ENCODE measurements at regions not wholly inside any gene's neighbourhood (a gene's known extent, or its start where the extent isn't known, plus 50 kb on each side); places are given as distances from the start of the nearest gene placed in this dataset.

GRCh38 chr13:78753435-78753834 lies 94.5 kb upstream of the OBI1 start:
- in situ Hi-C loops (cut with HindIII; ENCODE audit: low sequenced_read_pairs), result no loop called here
- no peak for TF ChIP-seq CTCF (IDR thresholded peaks at IDR 0.05; ENCODE audit: low read depth, low read length)
- no peak for DNase-seq (ENCODE audit: low read depth, low spot score)
- H3K4me3 ChIP-seq (ENCODE audit: low read depth, low read length), result no peak overlapping the region

- in situ Hi-C loops (cut with HindIII; ENCODE audit: low sequenced_read_pairs), result no loop called here
- DNase-seq (ENCODE audit: low read depth, low spot score), result no peak
- no peak overlapping the region for H3K4me3 ChIP-seq (ENCODE audit: low read depth, low read length)
- no peak for TF ChIP-seq CTCF (IDR thresholded peaks at IDR 0.05; ENCODE audit: low read depth, low read length)
These were observed 91.8 kb upstream of the OBI1 start for GRCh38 chr13:78750735-78751134.

GRCh38 chr13:78743973-78744372 lies 85.0 kb upstream of the OBI1 start:
- no peak for DNase-seq (ENCODE audit: low read depth, low spot score)
- in situ Hi-C loops (cut with HindIII; ENCODE audit: low sequenced_read_pairs), result no loop called here
- no peak for TF ChIP-seq CTCF (IDR thresholded peaks at IDR 0.05; ENCODE audit: low read depth, low read length)
- H3K4me3 ChIP-seq (ENCODE audit: low read depth, low read length), result no peak overlapping the region

GRCh38 chr13:78742659-78743058 lies 83.7 kb upstream of the OBI1 start:
- no peak for DNase-seq (ENCODE audit: low read depth, low spot score)
- in situ Hi-C loops (cut with HindIII; ENCODE audit: low sequenced_read_pairs), result no loop called here
- TF ChIP-seq CTCF (IDR thresholded peaks at IDR 0.05; ENCODE audit: low read depth, low read length), result no peak
- no peak overlapping the region for H3K4me3 ChIP-seq (ENCODE audit: low read depth, low read length)

- in situ Hi-C loops (cut with HindIII; ENCODE audit: low sequenced_read_pairs), result no loop called here
- no peak for DNase-seq (ENCODE audit: low read depth, low spot score)
- no peak for TF ChIP-seq CTCF (IDR thresholded peaks at IDR 0.05; ENCODE audit: low read depth, low read length)
- no peak overlapping the region for H3K4me3 ChIP-seq (ENCODE audit: low read depth, low read length)
These were observed 77.2 kb upstream of the OBI1 start for GRCh38 chr13:78736142-78736541.

- in situ Hi-C loops (cut with HindIII; ENCODE audit: low sequenced_read_pairs), result no loop called here
These were observed 73.6 kb upstream of the OBI1 start for GRCh38 chr13:78732445-78733017.

More at GRCh38 chr13:78732445-78733017, 73.6 kb upstream of the OBI1 start:
- no peak for DNase-seq (ENCODE audit: low read depth, low spot score)
- H3K4me3 ChIP-seq (ENCODE audit: low read depth, low read length), result no peak overlapping the region
- TF ChIP-seq CTCF (IDR thresholded peaks at IDR 0.05; ENCODE audit: low read depth, low read length), result no peak

All from astrocyte of the spinal cord (primary cell).